ENCODE measurements at regions not wholly inside any gene's neighbourhood (a gene's known extent, or its start where the extent isn't known, plus 50 kb on each side); places are given as distances from the start of the nearest gene placed in this dataset.

DNA sequence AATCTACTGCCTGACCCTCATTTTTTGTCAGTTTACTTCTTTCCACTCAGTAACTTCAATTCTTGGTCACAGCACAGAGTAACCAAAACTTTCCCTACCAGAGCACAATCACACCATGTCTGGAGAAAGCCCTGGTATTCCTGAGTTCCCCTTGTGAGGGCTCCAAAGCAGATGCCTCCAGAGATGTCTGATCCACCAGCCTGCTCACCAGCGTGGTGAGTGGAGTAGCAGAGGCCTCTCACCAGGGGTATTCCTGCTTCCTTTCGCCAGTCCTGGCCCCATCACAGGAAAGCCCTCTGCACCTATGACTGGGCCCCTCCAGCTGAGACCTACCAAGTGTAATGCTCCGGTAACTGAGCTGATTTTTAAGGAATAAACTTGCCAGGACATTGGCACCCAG is 205.4 kb upstream of the HS3ST3A1 start:
- TF ChIP-seq POLR2A (IDR thresholded peaks at IDR 0.05; ENCODE audit: control extremely low read depth in 1 of 2, low read depth in 2 of 2, low read length in 2 of 2) (no peak), RAD21 (IDR thresholded peaks at IDR 0.05 in 1 of 2, conservative IDR thresholded peaks at IDR 0.05 in 1 of 2; ENCODE audit: low read depth in 2 of 2, low read length in 2 of 2) (no peak), MAFK (IDR thresholded peaks at IDR 0.05; ENCODE audit: low read depth, low read length) (no peak), EZH2 (IDR thresholded peaks at IDR 0.05; ENCODE audit: low read depth, low read length, severe bottlenecking) (no peak), CREB1 (IDR thresholded peaks at IDR 0.05) (no peak), TAF1 (IDR thresholded peaks at IDR 0.05; ENCODE audit: low read depth, low read length) (no peak)
- TF ChIP-seq, protein P1, sequence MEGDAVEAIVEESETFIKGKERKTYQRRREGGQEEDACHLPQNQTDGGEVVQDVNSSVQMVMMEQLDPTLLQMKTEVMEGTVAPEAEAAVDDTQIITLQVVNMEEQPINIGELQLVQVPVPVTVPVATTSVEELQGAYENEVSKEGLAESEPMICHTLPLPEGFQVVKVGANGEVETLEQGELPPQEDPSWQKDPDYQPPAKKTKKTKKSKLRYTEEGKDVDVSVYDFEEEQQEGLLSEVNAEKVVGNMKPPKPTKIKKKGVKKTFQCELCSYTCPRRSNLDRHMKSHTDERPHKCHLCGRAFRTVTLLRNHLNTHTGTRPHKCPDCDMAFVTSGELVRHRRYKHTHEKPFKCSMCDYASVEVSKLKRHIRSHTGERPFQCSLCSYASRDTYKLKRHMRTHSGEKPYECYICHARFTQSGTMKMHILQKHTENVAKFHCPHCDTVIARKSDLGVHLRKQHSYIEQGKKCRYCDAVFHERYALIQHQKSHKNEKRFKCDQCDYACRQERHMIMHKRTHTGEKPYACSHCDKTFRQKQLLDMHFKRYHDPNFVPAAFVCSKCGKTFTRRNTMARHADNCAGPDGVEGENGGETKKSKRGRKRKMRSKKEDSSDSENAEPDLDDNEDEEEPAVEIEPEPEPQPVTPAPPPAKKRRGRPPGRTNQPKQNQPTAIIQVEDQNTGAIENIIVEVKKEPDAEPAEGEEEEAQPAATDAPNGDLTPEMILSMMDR (IDR thresholded peaks at IDR 0.05; ENCODE audit: control extremely low read depth in 1 of 3, insufficient read depth in 1 of 3, low read depth in 1 of 3, low read length in 3 of 3): no peak

Data from H1 (cell line).